Embryonic facial prominence (tissue), 1 donor: ENCODE measurements at regions not wholly inside any gene's neighbourhood (a gene's known extent, or its start where the extent isn't known, plus 50 kb on each side); places are given as distances from the start of the nearest gene placed in this dataset.

ENCODE experiments used
- DNase-seq: peaks from one replicate; pipeline ENCODE4 v3.0.0-alpha.2; 2016; ENCODE audit errors: extremely low spot score

- DNase-seq = no peak
These were observed 257.9 kb downstream of the BCL11A start for GRCh38 chr2:60295636-60295962.

- no peak for DNase-seq
These were observed 258.4 kb downstream of the BCL11A start for GRCh38 chr2:60294901-60295635.

GRCh38 chr2:60292242-60292641 is 261.2 kb downstream of the BCL11A start:
- DNase-seq = no peak

GRCh38 chr2:60290509-60290908 is 262.9 kb downstream of the BCL11A start:
- no peak for DNase-seq

- no peak for DNase-seq
These were observed 267.7 kb downstream of the BCL11A start for GRCh38 chr2:60285626-60286316.

- no peak for DNase-seq
These were observed 269.8 kb downstream of the BCL11A start for GRCh38 chr2:60283626-60284025.

- DNase-seq = no peak
These were observed 270.6 kb downstream of the BCL11A start for GRCh38 chr2:60282886-60283285.

GRCh38 chr2:60281730-60282129 is 271.7 kb downstream of the BCL11A start:
- DNase-seq = no peak

- DNase-seq = no peak
These were observed 273.2 kb downstream of the BCL11A start for GRCh38 chr2:60280238-60280637.

GRCh38 chr2:60278906-60279305 is 274.5 kb downstream of the BCL11A start:
- no peak for DNase-seq

- DNase-seq = no peak
These were observed 277.5 kb downstream of the BCL11A start for GRCh38 chr2:60275958-60276357.

GRCh38 chr2:60273836-60274235 is 279.6 kb downstream of the BCL11A start:
- DNase-seq = no peak

- DNase-seq = no peak
These were observed 281.7 kb downstream of the BCL11A start for GRCh38 chr2:60271713-60272112.

- DNase-seq = no peak
These were observed 282.3 kb downstream of the BCL11A start for GRCh38 chr2:60271131-60271530.

- no peak for DNase-seq
These were observed 284.8 kb downstream of the BCL11A start for GRCh38 chr2:60268661-60269060.

GRCh38 chr2:60268032-60268431 is 285.4 kb downstream of the BCL11A start:
- DNase-seq = no peak

- DNase-seq = no peak
These were observed 286.3 kb downstream of the BCL11A start for GRCh38 chr2:60267122-60267521.

GRCh38 chr2:60262178-60262577 is 291.3 kb downstream of the BCL11A start:
- no peak for DNase-seq

- DNase-seq = no peak
These were observed 292.7 kb downstream of the BCL11A start for GRCh38 chr2:60260639-60261296.

- DNase-seq = no peak
These were observed 293.7 kb downstream of the BCL11A start for GRCh38 chr2:60259781-60260180.

- no peak for DNase-seq
These were observed 300.8 kb downstream of the BCL11A start for GRCh38 chr2:60252581-60253150.

- DNase-seq = no peak
These were observed 302.2 kb downstream of the BCL11A start for GRCh38 chr2:60251247-60251646.

- no peak for DNase-seq
These were observed 303.6 kb downstream of the BCL11A start for GRCh38 chr2:60249879-60250278.
